ENCODE measurements at regions not wholly inside any gene's neighbourhood (a gene's known extent, or its start where the extent isn't known, plus 50 kb on each side); places are given as distances from the start of the nearest gene placed in this dataset.

DNA sequence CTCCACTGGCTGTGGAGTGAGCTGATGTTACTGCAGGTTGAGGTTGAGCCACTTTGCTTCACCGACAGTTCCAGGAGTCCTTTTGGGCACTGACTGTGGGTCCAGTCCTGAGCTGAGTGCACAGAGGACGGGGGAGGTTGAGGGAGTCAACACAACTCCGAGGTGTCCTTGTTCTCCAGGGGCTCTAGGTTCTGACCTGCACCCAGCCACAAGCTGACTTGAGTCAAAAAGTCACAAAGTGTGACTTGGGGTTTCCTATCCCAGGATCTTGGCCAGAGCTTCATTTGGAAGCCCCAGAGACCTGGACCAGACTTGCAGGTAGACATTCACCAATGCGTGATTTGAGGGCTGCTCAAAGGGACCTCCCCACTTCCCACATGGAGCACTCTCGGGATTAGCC lies 95.0 kb downstream of the FAM43A start:
- Histone ChIP-seq H3K27ac (no peak overlapping the region), H3K27me3 (no peaks in the 10 kb centered on the region)
- no peak for DNase-seq

DNA sequence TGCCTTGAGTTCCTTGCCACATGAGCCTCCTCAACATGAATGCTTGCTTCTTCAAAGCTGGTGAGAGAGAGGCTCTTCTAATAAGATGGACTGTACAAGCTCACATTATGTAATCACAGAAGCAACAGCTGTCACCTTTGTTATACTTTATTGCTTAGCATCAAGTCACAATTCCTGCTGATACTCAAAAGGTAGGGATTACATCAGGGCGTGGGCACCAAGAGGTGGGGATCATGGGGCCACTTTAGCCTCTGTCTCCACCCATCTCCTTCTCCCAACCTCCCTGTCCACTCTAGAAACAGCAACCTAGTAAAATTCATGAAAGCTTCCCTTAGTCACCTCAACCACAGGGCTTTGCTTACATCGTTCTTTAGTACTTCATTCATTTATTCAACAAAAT lies 95.9 kb downstream of the FAM43A start:
- no peaks in the 10 kb centered on the region for H3K27me3 ChIP-seq
- H3K36me3 ChIP-seq, result no peaks in the 10 kb centered on the region
- H3K4me3 ChIP-seq, result no peak overlapping the region
- no peak for DNase-seq
- no peak overlapping the region for H3K27ac ChIP-seq
- no peaks in the 10 kb centered on the region for H3K9me3 ChIP-seq (replicated peaks)
- H3K4me1 ChIP-seq, result no peaks in the 10 kb centered on the region

More for the DNA sequence above, 95.0 kb downstream of the FAM43A start:
- no peaks in the 10 kb centered on the region for H3K4me1 ChIP-seq
- no peaks in the 10 kb centered on the region for H3K36me3 ChIP-seq
- H3K9me3 ChIP-seq (replicated peaks), result no peaks in the 10 kb centered on the region
- no peak overlapping the region for H3K4me3 ChIP-seq

DNA sequence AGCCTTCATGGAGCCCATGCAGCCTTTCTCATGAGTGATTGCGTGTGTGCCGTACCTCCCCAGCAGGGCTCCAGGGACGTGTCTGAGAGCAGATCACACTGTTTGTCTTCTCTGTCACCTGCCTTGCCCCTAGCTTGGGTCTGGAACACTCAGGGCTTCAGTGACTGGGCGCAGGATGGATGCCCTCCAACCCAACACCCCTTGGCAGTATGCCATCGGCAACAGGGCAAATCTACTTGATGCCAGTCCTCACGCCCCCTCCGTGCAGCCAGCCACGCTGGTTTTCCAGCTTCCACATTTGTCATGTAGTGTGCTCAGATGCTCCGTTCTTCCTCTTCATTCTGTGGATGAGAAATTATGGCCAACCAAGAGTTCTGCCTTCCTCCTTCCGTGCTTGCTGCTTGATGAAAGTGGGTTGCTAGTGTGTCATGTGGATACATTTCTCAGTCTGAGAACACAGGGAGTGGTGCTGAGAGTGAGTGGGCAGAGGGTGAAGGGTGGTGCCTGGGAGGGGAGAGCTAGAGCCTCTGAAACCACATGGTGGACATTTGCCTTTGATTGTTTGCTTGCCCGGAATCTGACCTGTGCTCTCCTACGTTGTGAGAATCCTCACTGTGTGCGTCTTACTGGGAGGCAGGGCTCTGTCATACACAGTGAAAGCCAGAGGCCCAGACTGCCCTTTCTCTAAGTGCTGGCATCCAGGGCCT lies 97.2 kb downstream of the FAM43A start:
- no peaks in the 10 kb centered on the region for H3K9me3 ChIP-seq (replicated peaks)
- no peak for DNase-seq
- no peaks in the 10 kb centered on the region for H3K4me1 ChIP-seq
- no peak overlapping the region for H3K4me3 ChIP-seq
- H3K36me3 ChIP-seq, result no peaks in the 10 kb centered on the region
- H3K27ac ChIP-seq, result no peak overlapping the region
- H3K27me3 ChIP-seq, result no peaks in the 10 kb centered on the region

DNA sequence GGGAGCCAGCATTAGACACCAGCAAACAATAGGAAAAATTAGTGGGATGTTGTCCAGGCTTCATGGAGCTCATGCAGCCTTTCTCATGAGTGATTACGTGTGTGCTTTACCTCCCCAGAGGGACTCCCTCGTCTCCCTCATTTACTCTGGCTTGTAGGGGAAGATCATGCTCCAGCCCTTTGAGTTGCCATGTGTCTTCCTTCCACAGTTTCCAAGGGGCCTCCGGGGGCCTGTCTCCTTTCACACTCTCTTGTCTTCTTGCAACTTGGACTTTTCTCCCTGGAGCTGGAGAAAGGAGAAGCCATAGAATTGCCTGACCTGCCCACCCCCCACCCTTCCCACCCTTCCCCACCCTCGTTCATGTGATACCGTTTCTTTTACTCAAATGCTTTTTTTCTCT lies 98.7 kb downstream of the FAM43A start:
- no peaks in the 10 kb centered on the region for H3K36me3 ChIP-seq
- no peak overlapping the region for H3K27ac ChIP-seq
- H3K4me3 ChIP-seq, result no peak overlapping the region
- H3K4me1 ChIP-seq, result no peaks in the 10 kb centered on the region
- DNase-seq, result no peak
- no peaks in the 10 kb centered on the region for H3K9me3 ChIP-seq (replicated peaks)
- no peaks in the 10 kb centered on the region for H3K27me3 ChIP-seq

DNA sequence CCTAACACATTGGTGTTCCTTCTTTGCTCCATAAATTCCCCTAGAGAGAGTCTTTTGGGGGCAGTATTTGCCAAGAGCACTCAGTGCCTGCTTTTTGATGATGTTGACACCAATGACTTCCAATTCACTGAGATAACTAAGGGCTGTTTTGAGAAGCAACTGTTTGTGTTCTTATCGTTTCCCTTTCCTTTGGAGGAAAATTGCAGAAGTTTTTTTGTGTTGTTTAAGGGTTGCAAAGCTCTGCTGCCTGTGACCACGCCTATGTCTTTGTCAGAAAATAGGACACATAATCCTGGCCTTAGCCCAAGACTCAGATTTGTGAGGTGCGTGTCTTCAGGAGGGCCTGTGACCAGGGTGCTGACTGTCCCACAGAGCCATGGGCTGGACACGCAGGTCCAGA lies 99.6 kb downstream of the FAM43A start:
- H3K36me3 ChIP-seq, result no peaks in the 10 kb centered on the region
- H3K4me3 ChIP-seq, result no peak overlapping the region
- H3K27ac ChIP-seq, result no peak overlapping the region
- no peaks in the 10 kb centered on the region for H3K27me3 ChIP-seq
- H3K9me3 ChIP-seq (replicated peaks), result no peaks in the 10 kb centered on the region
- no peaks in the 10 kb centered on the region for H3K4me1 ChIP-seq
- DNase-seq, result no peak

DNA sequence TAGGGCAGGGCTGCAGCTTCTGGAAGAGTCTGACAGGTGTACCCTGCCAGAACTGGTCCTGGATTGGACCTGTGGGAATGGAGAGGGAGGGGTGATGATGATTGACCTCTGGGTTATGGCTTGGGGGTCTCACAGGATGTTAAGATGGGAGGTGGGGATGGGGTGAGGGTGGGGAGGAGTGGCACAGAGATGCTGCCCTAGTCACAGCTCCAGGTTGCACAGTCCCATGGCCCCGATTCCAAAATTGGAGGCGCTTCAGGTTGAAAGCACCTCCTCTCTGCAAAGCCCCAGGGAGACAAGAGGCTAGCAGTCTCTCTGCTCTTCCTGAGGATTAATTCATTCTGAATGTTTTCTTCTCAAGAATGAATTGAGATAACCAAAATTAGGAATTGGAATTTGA lies 101.4 kb downstream of the FAM43A start:
- H3K9me3 ChIP-seq (replicated peaks), result no peaks in the 10 kb centered on the region
- DNase-seq, result no peak
- no peak overlapping the region for H3K27ac ChIP-seq
- H3K4me1 ChIP-seq, result no peaks in the 10 kb centered on the region
- H3K36me3 ChIP-seq, result no peaks in the 10 kb centered on the region
- no peak overlapping the region for H3K4me3 ChIP-seq
- H3K27me3 ChIP-seq, result no peaks in the 10 kb centered on the region

DNA sequence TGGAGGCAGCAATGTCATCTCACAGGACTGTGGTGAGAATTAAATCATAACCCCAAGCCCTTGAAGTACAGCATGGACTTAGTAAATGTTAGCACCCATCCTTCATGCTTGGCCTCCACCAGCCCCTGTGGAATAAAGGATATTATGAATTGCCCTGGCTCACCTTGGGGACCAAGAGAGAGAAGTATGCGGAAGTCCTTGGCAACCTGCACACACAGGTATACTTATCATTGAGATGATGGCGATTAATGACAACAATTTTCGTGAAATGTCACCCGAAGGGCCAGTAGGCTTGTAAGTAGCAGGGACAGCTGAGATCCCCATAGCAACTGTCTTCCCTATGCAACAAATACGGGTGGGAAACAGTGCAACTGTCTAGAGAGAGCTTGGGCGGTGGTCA lies 102.0 kb downstream of the FAM43A start:
- no peaks in the 10 kb centered on the region for H3K36me3 ChIP-seq
- DNase-seq, result no peak
- H3K4me3 ChIP-seq, result no peak overlapping the region
- no peak overlapping the region for H3K27ac ChIP-seq
- no peaks in the 10 kb centered on the region for H3K4me1 ChIP-seq
- H3K27me3 ChIP-seq, result no peaks in the 10 kb centered on the region
- no peaks in the 10 kb centered on the region for H3K9me3 ChIP-seq (replicated peaks)

DNA sequence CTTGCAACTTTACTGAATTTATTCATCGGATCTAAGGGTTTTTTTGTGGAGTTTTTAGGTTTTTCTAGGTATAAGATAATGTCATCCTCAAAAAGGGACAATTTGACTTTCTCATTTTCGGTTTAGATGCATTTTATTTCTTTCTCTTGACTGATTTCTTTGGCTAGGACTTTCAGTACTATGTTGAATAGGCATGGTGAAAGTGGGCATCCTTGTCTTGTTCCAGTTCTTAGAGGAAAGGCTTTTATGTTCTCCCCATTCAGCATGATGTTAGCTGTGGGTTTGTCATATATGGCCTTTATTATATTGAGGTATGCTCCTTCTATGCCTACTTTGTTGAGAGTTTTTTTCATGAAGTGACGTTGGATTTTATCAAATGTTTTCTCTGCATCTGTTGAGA lies 106.7 kb downstream of the FAM43A start:
- H3K27ac ChIP-seq, result no peak overlapping the region
- H3K4me1 ChIP-seq, result no peaks in the 10 kb centered on the region
- DNase-seq, result no peak
- no peaks in the 10 kb centered on the region for H3K27me3 ChIP-seq
- no peak overlapping the region for H3K4me3 ChIP-seq
- H3K9me3 ChIP-seq (replicated peaks), result no peaks in the 10 kb centered on the region
- H3K36me3 ChIP-seq, result no peaks in the 10 kb centered on the region

DNA sequence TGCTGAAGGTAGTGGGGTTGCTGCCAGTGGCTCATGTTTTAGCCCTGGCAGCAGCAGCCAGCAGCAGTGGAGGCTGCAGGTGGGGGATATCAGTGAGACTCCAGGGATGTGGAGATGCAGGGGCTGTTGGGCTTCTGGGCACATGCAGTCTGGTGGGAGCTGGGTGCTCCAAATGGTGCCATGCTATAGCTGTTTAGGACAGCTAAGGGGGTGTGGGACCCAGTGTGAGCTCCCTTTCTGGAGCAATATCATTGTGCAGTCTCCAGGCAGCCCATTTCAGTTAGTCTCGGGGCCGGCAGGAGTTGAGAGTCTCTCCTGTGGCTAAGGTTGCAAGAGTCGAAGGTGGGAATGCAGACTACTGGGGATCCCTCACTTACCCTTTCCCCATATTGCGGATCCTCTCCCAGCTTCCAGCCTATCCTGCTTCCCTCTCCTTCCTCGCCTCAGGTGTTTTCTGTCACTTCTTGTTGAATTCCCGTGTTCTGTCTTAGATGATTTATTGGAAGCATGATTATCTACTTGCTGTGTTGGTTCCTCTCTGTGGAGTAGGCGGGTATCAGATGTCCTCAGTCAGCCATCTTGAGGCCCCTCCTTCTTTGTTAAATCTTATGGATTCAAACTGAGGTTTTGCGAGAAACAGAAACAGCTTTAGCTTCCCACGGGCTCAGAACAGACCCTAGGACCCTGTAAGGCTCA lies 112.0 kb downstream of the FAM43A start:
- H3K4me1 ChIP-seq, result no peaks in the 10 kb centered on the region
- H3K27me3 ChIP-seq, result no peaks in the 10 kb centered on the region
- DNase-seq, result no peak

DNA sequence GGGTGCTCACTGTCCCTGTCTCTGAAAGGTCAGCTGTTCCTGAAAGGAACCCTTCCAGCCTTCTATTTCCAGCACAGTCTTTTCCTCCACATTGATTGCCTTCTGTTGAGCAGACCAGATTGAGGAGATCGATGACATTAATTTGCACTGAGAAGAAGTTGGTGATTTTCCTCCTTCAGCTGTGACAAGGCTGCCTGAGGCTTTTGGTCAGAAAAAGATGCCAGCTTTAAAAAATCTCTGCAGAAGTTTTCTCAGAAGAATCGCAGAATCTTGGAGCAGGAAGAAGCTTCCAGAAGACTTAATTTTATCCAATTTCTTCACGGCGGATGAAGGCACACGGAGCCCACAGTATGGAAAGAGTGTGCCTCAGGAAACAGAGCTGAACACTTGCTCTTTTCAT lies 112.8 kb downstream of the FAM43A start:
- no peak for DNase-seq

More for the DNA sequence above, 112.0 kb downstream of the FAM43A start:
- no peak overlapping the region for H3K27ac ChIP-seq
- no peaks in the 10 kb centered on the region for H3K9me3 ChIP-seq (replicated peaks)
- no peak overlapping the region for H3K4me3 ChIP-seq
- H3K36me3 ChIP-seq, result no peaks in the 10 kb centered on the region

DNA sequence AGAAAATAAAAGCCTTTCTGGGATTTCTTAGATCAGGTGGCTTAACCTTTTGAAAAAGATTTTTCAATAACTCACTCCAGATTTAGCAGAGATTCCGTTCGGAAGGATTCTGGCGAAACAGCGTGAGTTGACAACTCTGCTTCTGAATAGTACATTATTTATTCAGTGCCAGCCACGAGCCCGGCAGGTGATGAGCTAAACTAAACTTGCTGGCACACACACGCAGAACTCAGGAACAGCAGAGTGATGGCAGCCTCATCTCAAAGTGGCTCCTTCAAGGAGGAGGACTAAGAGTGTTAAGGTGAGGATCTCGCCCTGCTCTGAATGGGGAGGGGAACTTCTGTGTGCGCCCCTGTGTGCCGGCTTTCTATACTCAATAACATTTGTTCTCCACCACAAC lies 114.3 kb downstream of the FAM43A start:
- Histone ChIP-seq H3K27me3 (no peaks in the 10 kb centered on the region), H3K4me3 (no peak overlapping the region), H3K9me3 (replicated peaks) (no peaks in the 10 kb centered on the region)

More for the DNA sequence above, 112.8 kb downstream of the FAM43A start:
- no peaks in the 10 kb centered on the region for H3K9me3 ChIP-seq (replicated peaks)
- no peak overlapping the region for H3K4me3 ChIP-seq
- H3K36me3 ChIP-seq, result no peaks in the 10 kb centered on the region
- no peaks in the 10 kb centered on the region for H3K27me3 ChIP-seq
- H3K27ac ChIP-seq, result no peak overlapping the region
- H3K4me1 ChIP-seq, result no peaks in the 10 kb centered on the region

DNA sequence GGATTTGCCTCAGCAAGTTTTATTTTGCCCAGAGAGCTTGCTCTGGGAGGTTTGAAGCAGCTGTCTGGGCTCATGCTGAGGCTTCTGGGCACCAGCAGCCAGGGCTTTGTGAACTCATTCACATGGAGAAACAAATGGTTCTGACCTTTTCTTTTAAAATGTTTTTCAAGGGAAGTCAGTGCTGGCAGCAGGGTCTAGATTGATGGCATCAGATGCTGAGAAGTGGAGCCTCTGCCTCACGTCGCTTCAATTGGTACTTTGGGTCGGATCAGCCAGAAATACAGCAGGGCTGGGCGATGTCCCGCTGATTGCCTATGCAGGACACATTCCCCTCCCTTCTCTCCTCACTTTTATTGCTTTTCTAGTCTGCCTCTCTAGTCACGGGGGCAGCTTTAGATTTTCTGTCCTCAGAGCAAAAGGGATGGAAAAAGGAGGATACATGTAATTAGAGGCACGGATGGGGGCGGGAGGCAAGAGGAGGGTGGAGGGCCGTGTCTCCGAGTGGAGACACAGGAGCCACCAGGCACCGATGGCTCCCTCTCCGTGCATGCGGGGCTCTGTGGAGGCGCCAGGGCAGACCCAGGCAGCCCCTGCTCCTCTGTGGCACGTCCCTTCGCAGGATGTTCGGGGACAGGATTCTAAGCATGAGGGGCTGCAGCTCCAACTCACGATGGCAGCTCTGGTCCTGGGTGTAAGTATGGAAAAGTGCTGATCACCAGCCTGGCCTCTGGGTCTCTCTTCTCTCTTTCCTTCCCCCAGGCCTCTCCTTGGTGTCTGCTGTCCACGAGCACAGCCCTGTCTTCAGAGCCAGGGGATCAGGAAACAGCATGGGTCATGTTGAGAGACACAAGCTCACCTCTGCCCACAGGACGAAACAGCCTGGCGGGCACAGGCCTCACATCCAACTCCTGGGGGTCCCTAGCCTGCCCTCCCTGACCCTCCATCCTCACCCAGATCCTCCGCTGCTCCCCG lies 116.1 kb downstream of the FAM43A start:
- peak in 1 of 2 experiments; percentile 4 for DNase-seq
- H3K27me3 ChIP-seq, result no peaks in the 10 kb centered on the region
- no peaks in the 10 kb centered on the region for H3K9me3 ChIP-seq (replicated peaks)
- H3K36me3 ChIP-seq, result no peaks in the 10 kb centered on the region
- no peaks in the 10 kb centered on the region for H3K4me1 ChIP-seq
- no peak overlapping the region for H3K4me3 ChIP-seq
- no peak overlapping the region for H3K27ac ChIP-seq

More for the DNA sequence above, 114.3 kb downstream of the FAM43A start:
- no peaks in the 10 kb centered on the region for H3K4me1 ChIP-seq
- DNase-seq, result no peak
- H3K27ac ChIP-seq, result no peak overlapping the region
- H3K36me3 ChIP-seq, result no peaks in the 10 kb centered on the region

DNA sequence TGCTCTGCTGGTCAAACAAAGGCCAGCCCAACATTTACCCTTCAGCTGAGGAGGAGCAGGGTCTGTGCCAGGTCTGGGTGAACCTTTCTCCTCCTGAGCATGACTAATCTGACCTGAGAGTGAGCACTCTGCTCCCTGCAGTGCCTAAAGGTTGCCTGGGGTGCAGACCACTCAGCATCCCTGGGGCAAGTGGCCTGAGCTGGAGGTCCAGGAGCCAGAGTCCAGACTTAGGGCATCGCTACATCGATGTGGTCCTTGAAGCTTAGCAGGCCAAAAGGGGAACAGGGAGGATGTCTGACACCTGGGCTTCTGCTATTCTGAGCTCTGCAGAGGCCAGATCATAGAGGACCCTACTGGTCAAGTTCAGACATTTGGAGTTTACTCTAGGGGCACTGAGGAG lies 119.1 kb downstream of the FAM43A start:
- DNase-seq, result no peak
- no peaks in the 10 kb centered on the region for H3K4me1 ChIP-seq
- no peaks in the 10 kb centered on the region for H3K9me3 ChIP-seq (replicated peaks)
- no peak overlapping the region for H3K4me3 ChIP-seq
- no peaks in the 10 kb centered on the region for H3K36me3 ChIP-seq
- H3K27me3 ChIP-seq, result no peaks in the 10 kb centered on the region
- H3K27ac ChIP-seq, result no peak overlapping the region

DNA sequence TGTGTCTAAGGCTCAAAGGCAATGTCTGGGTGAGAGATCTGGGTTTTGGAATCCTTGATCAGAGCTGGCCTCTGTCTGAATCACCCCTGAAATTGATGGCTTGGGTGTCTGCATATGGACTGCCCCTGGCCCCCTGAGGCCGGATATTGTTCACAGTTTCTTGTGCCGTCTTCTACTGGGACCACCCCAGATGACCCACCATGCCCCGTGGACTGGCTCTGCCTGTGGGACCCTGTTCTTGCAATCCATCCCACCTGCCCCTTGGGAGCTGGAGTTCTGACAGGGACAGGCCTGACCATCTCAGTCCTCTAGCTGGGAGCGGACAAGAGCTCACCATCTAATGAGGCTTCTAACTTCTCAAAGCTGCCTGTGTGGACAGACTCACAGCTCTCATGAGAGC lies 119.9 kb downstream of the FAM43A start:
- Histone ChIP-seq H3K27me3 (no peaks in the 10 kb centered on the region), H3K36me3 (no peaks in the 10 kb centered on the region), H3K27ac (no peak overlapping the region), H3K4me3 (no peak overlapping the region), H3K9me3 (replicated peaks) (no peaks in the 10 kb centered on the region), H3K4me1 (no peaks in the 10 kb centered on the region)
- DNase-seq, result no peak

All from SJCRH30 (cell line).